ENCODE measurements at regions not wholly inside any gene's neighbourhood (a gene's known extent, or its start where the extent isn't known, plus 50 kb on each side); places are given as distances from the start of the nearest gene placed in this dataset.

DNA sequence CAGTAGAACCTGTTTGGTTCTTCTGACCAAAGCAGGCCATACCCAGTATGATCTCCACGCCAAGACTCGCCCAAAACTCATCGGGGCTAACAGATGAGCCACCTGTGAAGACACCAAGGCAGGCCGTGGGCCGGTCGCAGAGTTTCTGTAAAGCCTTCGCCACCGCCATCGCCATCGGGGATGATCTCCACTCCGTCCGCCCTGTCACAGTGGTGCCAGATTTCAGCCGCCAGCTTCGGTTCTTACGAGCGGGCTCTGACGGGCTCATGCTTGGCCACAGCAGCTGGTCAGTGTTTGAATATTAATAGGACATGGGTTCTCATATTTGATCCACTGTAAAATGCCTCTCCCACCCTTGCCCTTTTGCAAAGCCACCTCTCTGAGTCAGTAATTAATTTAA, 113.2 kb upstream of the TMEM132D start:
- no peak overlapping the region for H3K4me3 Mint-ChIP-seq (ENCODE audit: unreplicated experiment)
- no peak for DNase-seq (ENCODE audit: low spot score)
- no peaks in the 10 kb centered on the region for H3K27me3 Mint-ChIP-seq (ENCODE audit: unreplicated experiment)
- TF ChIP-seq, protein P1, sequence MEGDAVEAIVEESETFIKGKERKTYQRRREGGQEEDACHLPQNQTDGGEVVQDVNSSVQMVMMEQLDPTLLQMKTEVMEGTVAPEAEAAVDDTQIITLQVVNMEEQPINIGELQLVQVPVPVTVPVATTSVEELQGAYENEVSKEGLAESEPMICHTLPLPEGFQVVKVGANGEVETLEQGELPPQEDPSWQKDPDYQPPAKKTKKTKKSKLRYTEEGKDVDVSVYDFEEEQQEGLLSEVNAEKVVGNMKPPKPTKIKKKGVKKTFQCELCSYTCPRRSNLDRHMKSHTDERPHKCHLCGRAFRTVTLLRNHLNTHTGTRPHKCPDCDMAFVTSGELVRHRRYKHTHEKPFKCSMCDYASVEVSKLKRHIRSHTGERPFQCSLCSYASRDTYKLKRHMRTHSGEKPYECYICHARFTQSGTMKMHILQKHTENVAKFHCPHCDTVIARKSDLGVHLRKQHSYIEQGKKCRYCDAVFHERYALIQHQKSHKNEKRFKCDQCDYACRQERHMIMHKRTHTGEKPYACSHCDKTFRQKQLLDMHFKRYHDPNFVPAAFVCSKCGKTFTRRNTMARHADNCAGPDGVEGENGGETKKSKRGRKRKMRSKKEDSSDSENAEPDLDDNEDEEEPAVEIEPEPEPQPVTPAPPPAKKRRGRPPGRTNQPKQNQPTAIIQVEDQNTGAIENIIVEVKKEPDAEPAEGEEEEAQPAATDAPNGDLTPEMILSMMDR (IDR thresholded peaks at IDR 0.05; ENCODE audit: unreplicated experiment): no peak
- H3K27ac Mint-ChIP-seq (ENCODE audit: unreplicated experiment): no peak overlapping the region
- H3K4me1 Mint-ChIP-seq (ENCODE audit: unreplicated experiment): no peaks in the 10 kb centered on the region
- peaks cover 23% of the 10 kb centered on the region for H3K9me3 Mint-ChIP-seq (ENCODE audit: unreplicated experiment)
- peaks cover 4% of the 10 kb centered on the region for H3K36me3 Mint-ChIP-seq (ENCODE audit: low read depth, unreplicated experiment)

DNA sequence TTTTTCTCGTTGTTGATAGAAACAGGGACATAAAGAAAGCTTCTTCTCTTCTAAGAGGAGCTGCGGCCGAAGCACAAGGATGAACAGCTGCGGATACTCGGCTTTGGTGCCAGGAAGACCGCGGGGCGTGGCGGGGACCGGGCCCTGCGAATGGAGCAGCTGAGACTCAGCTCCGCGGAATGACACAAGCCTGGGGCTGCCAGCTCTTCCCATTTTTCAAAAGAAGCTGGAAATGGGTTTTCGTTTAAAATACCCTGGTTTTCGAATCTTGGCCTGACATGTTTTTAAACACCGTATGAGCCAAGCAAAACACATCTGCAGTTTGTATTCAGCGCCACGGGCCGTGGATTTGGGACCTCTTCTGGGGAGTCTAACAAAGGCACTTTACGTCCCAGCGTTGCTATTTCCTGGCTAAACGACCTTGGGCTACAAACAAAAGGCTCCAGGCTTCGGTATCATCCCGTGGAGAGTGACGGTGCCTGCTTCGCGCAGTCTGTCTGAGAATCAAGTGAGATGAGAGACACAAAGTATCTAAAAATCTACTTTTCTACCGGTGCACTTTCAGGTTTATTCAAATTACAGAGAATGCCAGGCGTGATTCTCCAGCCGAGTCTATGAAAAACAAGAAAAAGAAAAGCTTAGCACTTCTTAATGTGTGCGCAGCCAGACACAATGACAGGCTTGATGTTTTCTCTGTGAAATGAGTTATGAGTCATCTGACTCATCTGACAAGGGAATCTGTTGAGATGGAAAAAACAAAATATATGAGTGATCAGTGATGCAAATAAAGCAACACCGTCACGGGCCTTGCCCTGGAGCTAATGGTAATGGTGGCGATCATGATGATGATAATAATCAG, 114.0 kb upstream of the TMEM132D start:
- H3K27ac Mint-ChIP-seq (ENCODE audit: unreplicated experiment): no peak overlapping the region
- no peaks in the 10 kb centered on the region for H3K4me1 Mint-ChIP-seq (ENCODE audit: unreplicated experiment)
- TF ChIP-seq, protein P1 (IDR thresholded peaks at IDR 0.05; ENCODE audit: unreplicated experiment): no peak
- H3K27me3 Mint-ChIP-seq (ENCODE audit: unreplicated experiment): no peaks in the 10 kb centered on the region
- DNase-seq (ENCODE audit: low spot score): no peak
- H3K36me3 Mint-ChIP-seq (ENCODE audit: low read depth, unreplicated experiment): peaks cover 4% of the 10 kb centered on the region
- H3K9me3 Mint-ChIP-seq (ENCODE audit: unreplicated experiment): peaks cover 26% of the 10 kb centered on the region
- no peak overlapping the region for H3K4me3 Mint-ChIP-seq (ENCODE audit: unreplicated experiment)

DNA sequence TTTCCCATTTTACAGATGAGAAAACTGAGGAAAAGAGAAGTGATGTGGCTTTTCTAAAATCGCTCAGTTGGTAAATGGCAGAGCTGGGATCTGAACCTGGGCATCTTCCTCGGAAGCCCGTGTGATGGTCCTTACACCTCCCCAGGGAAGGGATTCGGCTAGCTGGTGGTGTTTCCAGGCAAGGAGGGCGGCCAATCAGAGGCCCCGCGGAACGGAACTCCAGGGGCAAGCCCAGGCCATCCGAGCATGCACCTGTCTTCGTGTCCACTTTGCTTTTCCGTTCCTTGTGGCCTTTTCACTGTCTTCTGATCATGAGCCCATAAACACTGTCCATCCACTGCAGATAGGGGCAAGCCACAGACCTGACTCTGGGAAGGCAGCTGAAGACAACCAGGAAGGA, 114.8 kb upstream of the TMEM132D start:
- TF ChIP-seq, protein P1 (IDR thresholded peaks at IDR 0.05; ENCODE audit: unreplicated experiment): no peak
- Mint-ChIP-seq H3K4me1 (ENCODE audit: unreplicated experiment) (no peaks in the 10 kb centered on the region), H3K27ac (ENCODE audit: unreplicated experiment) (no peak overlapping the region), H3K36me3 (ENCODE audit: low read depth, unreplicated experiment) (peaks cover 7% of the 10 kb centered on the region), H3K27me3 (ENCODE audit: unreplicated experiment) (no peaks in the 10 kb centered on the region), H3K9me3 (ENCODE audit: unreplicated experiment) (peaks cover 34% of the 10 kb centered on the region), H3K4me3 (ENCODE audit: unreplicated experiment) (no peak overlapping the region)
- no peak for DNase-seq (ENCODE audit: low spot score)

DNA sequence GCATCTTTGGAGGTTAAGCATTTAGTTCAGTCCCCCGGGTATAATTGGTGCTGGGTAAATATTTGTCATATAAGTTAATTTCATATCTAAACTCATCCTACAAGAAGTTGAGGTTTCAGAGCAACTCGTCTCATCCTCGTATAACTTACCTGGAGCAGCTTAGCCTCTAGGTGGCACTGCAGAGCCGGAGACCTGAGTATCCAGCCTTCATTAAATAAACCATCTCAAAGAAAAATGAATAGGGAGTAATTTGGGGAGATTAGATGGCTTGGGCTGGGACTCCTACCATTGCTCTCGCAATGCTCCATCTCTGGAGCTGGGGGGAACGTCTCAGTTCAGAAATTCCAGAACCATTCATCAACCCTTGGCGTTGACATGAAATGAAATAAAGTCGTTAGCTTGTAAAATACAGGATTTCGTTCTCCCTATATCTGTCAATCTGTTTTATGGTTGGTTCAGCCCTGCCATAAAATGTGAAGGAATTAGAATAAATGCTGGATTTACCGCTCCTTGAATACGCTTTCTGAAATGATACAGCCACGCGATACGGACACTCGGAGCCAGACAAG, 122.9 kb upstream of the TMEM132D start:
- H3K27me3 Mint-ChIP-seq (ENCODE audit: unreplicated experiment): peaks cover 3% of the 10 kb centered on the region
- no peaks in the 10 kb centered on the region for H3K4me1 Mint-ChIP-seq (ENCODE audit: unreplicated experiment)
- peaks cover 41% of the 10 kb centered on the region for H3K9me3 Mint-ChIP-seq (ENCODE audit: unreplicated experiment)
- DNase-seq (ENCODE audit: low spot score): no peak
- TF ChIP-seq, protein P1 (IDR thresholded peaks at IDR 0.05; ENCODE audit: unreplicated experiment): no peak
- H3K36me3 Mint-ChIP-seq (ENCODE audit: low read depth, unreplicated experiment): peaks cover 7% of the 10 kb centered on the region
- no peak overlapping the region for H3K4me3 Mint-ChIP-seq (ENCODE audit: unreplicated experiment)
- H3K27ac Mint-ChIP-seq (ENCODE audit: unreplicated experiment): no peak overlapping the region

DNA sequence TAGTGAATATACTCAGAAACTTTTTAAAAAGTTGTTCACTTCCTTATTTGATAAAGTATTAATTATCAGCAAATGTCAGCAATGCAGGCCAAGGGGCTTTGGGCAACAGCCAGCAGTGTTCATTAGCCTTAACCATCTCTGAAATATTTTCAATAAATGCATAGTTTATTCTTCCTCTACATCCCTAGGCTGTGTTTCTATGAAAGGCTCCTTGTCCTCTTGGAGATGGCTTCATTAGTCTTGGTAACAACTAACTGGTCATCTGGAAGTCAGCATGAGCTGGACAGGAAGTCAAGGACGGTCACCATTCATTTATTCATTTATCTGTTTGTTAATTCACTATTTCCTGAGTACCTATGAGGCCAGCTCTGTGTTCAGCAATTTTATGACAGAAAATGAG, 124.0 kb upstream of the TMEM132D start:
- Mint-ChIP-seq H3K27ac (ENCODE audit: unreplicated experiment) (no peak overlapping the region), H3K4me1 (ENCODE audit: unreplicated experiment) (no peaks in the 10 kb centered on the region), H3K36me3 (ENCODE audit: low read depth, unreplicated experiment) (peaks cover 7% of the 10 kb centered on the region), H3K27me3 (ENCODE audit: unreplicated experiment) (peaks cover 3% of the 10 kb centered on the region), H3K4me3 (ENCODE audit: unreplicated experiment) (no peak overlapping the region), H3K9me3 (ENCODE audit: unreplicated experiment) (peaks cover 41% of the 10 kb centered on the region)
- TF ChIP-seq, protein P1 (IDR thresholded peaks at IDR 0.05; ENCODE audit: unreplicated experiment): no peak
- no peak for DNase-seq (ENCODE audit: low spot score)

All from endothelial cell (in vitro differentiated cells).